NCI-H1930 (cell line): ENCODE measurements at regions not wholly inside any gene's neighbourhood (a gene's known extent, or its start where the extent isn't known, plus 50 kb on each side); places are given as distances from the start of the nearest gene placed in this dataset.
"Not testable (repeated sequence)": the region's sequence is repeated elsewhere in the genome, so short reads cannot be mapped to it uniquely, and the experiment has no call there.

ENCODE experiments used
- DNase-seq, 2 experiments: peaks; one replicate each; lab custom pipeline; 2025; lab: John Stamatoyannopoulos, UW

- DNase-seq, result not testable (repeated sequence)
Observed at GRCh38 chr16:29160171-29160570, 175.3 kb downstream of the LAT start.

GRCh38 chr16:29159603-29160002, 174.8 kb downstream of the LAT start:
- not testable (repeated sequence) for DNase-seq

DNA sequence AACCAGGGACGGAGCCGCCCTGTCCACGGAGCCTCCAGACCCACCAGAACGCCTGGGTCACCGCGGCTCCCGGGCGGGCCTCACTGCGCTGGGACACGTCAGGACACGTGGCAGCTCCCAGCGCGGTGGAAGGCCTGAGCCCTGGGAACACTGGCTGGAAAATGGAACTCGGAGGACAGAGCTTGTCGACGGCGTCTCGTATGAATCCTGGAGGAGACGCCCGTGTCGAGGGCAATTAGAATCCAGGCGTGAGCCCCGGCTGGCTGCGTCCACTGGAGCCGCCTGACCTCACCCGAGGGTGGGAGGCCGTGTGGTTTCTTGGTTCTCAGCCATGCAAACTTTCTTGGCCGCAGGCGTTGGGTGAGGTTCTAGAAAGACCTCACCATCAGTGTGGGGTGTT, 173.9 kb downstream of the LAT start:
- no peak for DNase-seq

DNA sequence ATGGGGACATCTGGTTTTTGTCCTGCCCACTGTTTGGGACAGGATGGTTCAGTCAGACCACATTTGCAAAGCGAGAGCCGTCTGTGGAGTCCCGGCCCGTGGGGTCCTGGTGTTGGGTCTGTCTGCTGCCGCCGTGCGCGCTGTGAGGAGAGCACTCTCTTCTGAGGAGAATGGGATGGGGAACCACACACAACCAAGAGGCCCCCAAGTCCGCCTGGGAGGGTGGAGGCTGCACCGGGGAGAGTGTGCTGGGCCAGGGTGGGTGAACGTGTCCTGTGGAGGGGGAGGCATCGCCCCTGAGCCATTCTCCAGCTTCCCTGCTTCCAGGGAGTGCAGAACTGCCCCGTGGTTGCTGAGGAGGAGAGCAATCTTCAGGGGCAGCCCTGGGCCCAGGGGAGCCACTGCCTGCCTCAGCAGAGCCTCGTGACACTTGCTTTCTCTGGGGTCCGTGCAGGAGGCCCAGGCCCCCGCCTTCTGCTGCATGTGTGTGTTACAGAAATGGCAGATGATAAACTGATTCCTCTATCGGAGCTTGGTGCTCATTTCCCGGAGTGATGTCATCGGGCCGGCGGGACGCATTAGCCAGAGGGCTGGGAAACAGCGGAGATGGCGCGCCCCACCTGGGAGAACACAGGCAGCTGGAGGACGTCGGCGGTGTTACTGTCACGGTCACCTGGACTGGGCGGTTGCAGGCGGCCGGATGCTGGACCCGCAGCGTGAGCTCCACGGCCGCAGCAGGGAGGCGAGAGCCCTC, 173.4 kb downstream of the LAT start:
- DNase-seq, result not testable (repeated sequence)

GRCh38 chr16:29157051-29157923, 172.4 kb downstream of the LAT start:
- not testable (repeated sequence) for DNase-seq

DNA sequence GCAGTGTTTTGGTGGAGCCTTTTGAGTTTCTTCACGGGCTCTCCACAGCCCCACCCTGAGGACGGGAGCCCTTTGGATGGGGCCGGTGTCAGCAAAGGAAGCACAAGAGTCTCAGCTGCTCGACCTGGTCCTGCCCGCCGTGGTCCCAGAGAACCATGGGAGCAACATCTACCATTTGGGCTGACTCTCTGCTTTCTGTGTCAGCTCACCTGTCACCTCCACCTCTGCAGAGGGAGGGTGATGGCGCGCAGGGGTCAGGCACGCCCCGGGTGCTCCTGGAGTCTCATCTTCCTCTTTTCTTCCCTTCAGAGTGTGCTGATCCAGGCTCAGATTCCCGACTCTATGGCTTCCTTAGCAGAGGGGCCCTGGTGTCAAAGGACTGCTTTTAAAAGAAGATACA, 171.7 kb downstream of the LAT start:
- DNase-seq, result no peak

DNA sequence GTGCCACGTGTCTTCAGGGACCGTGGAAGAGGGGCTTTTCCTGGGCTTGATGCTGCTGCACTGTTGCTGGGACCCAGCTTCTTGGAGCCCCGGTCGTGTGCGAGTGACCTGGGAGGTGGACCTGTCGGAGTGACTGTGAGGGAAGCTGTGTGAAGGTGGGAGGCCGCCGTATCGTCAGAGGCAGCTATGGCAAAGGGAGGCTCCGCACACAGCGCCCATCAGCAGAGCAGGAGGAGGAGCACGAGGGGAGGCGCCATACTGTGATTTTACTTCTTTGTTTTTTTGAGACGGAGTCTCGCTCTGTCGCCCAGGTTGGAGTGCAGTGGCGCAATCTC, 171.0 kb downstream of the LAT start:
- DNase-seq, result not testable (repeated sequence)

DNA sequence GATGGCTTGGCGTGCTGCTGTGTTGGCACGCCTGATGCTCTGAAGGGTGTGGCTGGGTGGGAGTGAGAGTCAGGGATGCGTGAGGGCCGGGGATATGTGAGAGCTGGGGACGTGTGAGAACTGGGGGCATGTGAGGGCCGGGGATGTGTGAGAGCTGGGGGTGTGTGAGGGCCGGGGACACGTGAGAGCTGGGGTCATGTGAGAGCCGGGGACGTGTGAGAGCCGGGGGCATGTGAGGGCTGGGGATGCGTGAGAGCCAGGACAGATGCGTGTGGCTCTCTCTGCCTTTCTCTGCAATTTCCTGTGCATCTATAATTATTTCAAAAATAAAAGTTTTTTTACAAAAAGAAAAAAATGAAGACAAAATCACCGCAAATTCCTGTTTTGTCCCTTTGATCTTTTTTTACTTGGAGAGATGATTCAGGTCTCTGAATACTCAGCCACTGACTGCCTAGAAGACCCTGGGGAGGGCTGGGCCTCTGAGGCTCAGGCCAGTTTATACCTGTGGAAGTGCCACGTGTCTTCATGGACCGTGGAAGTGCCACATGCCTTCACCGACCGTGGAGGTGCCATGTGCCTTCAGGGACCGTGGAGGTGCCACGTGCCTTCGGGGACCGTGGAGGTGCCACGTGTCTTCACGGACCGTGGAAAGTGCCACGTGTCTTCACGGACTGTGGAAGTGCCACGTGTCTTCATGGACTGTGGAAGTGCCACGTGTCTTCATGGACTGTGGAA, 170.4 kb downstream of the LAT start:
- DNase-seq, result not testable (repeated sequence)

DNA sequence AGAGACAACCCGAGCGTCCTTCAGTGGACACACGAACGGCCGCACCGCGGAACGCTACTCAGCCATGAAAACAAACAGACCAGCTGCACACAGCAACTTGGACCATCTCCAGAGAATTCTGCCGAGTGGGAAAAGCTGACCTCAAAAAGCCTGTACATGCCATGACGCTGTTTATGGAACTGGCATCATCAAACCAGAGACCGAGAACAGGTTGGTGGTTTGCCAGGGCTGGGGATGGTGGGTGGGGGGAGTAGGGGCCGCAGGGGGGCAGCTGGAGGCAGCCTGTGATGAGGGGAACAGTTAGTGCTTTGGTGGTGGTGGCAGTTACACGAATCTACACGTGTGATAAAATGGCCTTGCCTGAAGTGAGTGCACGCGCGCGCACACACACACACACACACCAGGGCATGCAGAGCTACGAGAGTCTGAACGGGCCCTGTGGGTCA, 169.8 kb downstream of the LAT start:
- DNase-seq, result no peak

DNA sequence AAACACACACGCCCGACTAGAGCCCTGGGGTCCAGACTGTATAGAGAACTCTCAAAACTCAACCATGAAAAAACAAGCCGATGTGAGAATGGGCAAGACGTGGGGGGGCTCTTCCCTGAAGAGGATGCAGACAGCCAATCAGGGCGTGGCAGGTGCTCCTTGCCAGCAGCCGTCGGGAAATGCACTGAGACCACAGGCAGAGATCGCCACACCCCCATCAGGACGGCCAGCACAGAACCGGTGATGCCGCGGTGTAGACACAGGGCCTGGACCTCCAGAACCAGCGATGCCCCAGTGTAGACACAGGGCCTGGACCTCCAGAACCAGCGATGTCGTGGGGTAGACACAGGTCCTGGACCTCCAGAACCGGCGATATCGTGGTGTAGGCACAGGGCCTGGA, 169.2 kb downstream of the LAT start:
- DNase-seq, result no peak

GRCh38 chr16:29153307-29153706, 168.5 kb downstream of the LAT start:
- DNase-seq, result not testable (repeated sequence)

- DNase-seq, result not testable (repeated sequence)
Observed at GRCh38 chr16:29152544-29153031, 167.7 kb downstream of the LAT start.

- no peak for DNase-seq
Observed at GRCh38 chr16:29151317-29151716, 166.5 kb downstream of the LAT start.

- not testable (repeated sequence) for DNase-seq
Observed at GRCh38 chr16:29149912-29150311, 165.1 kb downstream of the LAT start.

GRCh38 chr16:29148867-29149272, 164.0 kb downstream of the LAT start:
- DNase-seq, result no peak

- no peak for DNase-seq
Observed at GRCh38 chr16:29148131-29148691, 163.4 kb downstream of the LAT start.

DNA sequence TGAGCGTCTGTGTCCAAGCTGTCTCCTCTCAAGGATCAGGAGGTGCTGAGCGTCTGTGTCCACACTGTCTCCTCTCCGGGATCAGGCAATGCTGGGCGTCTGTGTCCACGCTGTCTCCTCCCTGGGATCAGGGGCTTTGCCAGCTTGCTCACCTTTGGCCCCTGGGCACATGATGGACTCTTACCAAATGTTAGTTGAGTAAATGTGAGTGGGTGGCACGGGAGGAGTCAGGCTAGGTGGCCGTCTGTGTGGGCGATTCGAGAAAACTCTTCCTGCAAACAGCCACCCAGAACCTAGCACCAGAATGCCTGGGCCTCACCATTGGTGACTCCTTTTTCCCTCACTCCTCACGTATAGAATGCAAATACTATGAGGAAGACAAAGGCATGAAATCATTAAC, 162.9 kb downstream of the LAT start:
- DNase-seq, result not testable (repeated sequence)

DNA sequence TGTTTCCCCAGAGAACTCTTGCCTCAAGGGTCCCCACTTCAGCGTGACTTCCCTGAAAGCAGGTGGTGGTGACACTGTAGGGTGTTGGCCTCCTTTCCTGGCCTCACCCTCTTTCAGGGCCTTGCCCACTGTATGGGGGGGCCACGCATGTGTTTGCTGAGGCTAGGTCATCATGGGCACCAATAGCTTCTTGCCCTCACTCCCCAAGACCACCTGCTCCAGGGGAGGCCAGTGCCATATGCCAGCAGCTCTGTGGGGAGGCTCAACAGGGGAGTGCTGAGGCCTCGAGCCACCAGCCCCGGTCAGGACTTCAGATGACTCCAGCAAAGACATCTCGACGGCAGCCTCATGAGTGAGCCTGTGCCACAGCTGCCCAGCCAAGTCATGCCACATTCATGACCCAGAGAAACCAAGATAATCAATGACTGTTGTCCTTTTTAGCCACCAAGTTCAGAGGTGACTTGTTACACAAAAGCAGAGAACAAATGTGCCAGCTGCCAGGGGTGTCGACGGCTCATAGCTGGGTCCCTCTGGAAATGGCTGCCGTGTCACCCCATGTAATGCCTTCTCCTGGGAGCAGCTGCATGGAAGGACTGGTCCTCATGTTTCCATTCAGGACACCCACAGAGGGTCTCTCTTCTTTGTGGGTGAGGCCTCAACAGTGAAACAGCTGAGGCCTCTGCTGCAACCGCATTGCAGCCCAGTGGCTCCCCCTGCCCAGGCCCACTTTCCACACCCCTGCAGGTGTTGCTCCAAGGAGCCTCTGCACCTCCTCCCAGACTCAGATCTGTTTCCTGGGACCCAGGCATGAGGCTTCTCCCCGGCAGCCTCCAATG, 162.2 kb downstream of the LAT start:
- DNase-seq, result not testable (repeated sequence)

- DNase-seq, result no peak
Observed at GRCh38 chr16:29146266-29146665, 161.4 kb downstream of the LAT start.

GRCh38 chr16:29145486-29146225, 160.8 kb downstream of the LAT start:
- not testable (repeated sequence) for DNase-seq
